H9 (cell line): ENCODE measurements at regions not wholly inside any gene's neighbourhood (a gene's known extent, or its start where the extent isn't known, plus 50 kb on each side); places are given as distances from the start of the nearest gene placed in this dataset.

Source experiments
- DNase-seq: peaks from one replicate; pipeline ENCODE4 v3.0.0-alpha.2; 2017
- H2AFZ ChIP-seq: one replicate; pipeline ENCODE4 v1.6.1; 2013; ENCODE audit warnings: mild to moderate bottlenecking, low read length, control low read depth, moderate library complexity
- H2AK5ac ChIP-seq: 2 replicates; pipeline ENCODE4 v1.6.1; 2013; ENCODE audit warnings: low read length, control low read depth, mixed read lengths; ENCODE audit not compliant: insufficient read length
- H2BK120ac ChIP-seq: one replicate; pipeline ENCODE4 v1.6.1; 2013; ENCODE audit warnings: low read depth, mild to moderate bottlenecking, low read length, control low read depth, inconsistent platforms; ENCODE audit not compliant: poor library complexity, severe bottlenecking
- H2BK12ac ChIP-seq: 2 replicates; pipeline ENCODE4 v1.6.1; 2013; ENCODE audit warnings: low read length, control low read depth, mixed read lengths, low read depth; ENCODE audit not compliant: insufficient read length
- H2BK15ac ChIP-seq: 2 replicates; pipeline ENCODE4 v1.6.1; 2013; ENCODE audit warnings: low read depth, low read length, control low read depth
- H2BK20ac ChIP-seq: one replicate; pipeline ENCODE4 v1.6.1; 2013; ENCODE audit warnings: low read depth, mild to moderate bottlenecking, low read length, control low read depth, inconsistent platforms; ENCODE audit not compliant: poor library complexity, severe bottlenecking
- H2BK5ac ChIP-seq: 2 replicates; pipeline ENCODE4 v1.6.1; 2013; ENCODE audit warnings: low read length, control low read depth, mixed read lengths; ENCODE audit not compliant: insufficient read length
- H3K14ac ChIP-seq: 2 replicates; pipeline ENCODE4 v1.6.1; 2013; ENCODE audit warnings: low read length, control low read depth; ENCODE audit not compliant: insufficient read depth
- H3K18ac ChIP-seq: 2 replicates; pipeline ENCODE4 v1.6.1; 2013; ENCODE audit warnings: low read depth, mild to moderate bottlenecking, mixed read lengths, low read length, control low read depth; ENCODE audit not compliant: insufficient read length
- H3K23ac ChIP-seq: 2 replicates; pipeline ENCODE4 v1.6.1; 2013; ENCODE audit warnings: low read length, control low read depth, mixed read lengths, low read depth; ENCODE audit not compliant: insufficient read length
- H3K23me2 ChIP-seq: 2 replicates; pipeline ENCODE4 v1.6.1; 2013; ENCODE audit warnings: low read depth, mild to moderate bottlenecking, mixed read lengths, low read length, control low read depth; ENCODE audit not compliant: insufficient read length, poor library complexity, severe bottlenecking
- H3K27ac ChIP-seq: 2 replicates; pipeline ENCODE4 v1.5.1; 2013; ENCODE audit warnings: low read length, control low read depth, mixed read lengths, low read depth; ENCODE audit not compliant: insufficient read length
- H3K27me3 ChIP-seq: 2 replicates; pipeline ENCODE4 v1.6.1; 2013; ENCODE audit warnings: low read length, control low read depth, inconsistent platforms; ENCODE audit not compliant: insufficient read depth
- H3K4ac ChIP-seq: 2 replicates; pipeline ENCODE4 v1.6.1; 2013; ENCODE audit warnings: low read depth, mild to moderate bottlenecking, control low read depth, inconsistent platforms, low read length, moderate library complexity
- H3K4me1 ChIP-seq: 2 replicates; pipeline ENCODE4 v1.6.1; 2013; ENCODE audit warnings: low read length, control low read depth, inconsistent platforms; ENCODE audit not compliant: insufficient read depth
- H3K4me2 ChIP-seq: 2 replicates; pipeline ENCODE4 v1.6.1; 2013; ENCODE audit warnings: low read length, control low read depth, mixed read lengths; ENCODE audit not compliant: insufficient read length, insufficient read depth
- H3K56ac ChIP-seq: 2 replicates; pipeline ENCODE4 v1.6.1; 2013; ENCODE audit warnings: low read depth, mild to moderate bottlenecking, mixed read lengths, low read length, control low read depth; ENCODE audit not compliant: insufficient read length
- H3K79me1 ChIP-seq: 2 replicates; pipeline ENCODE4 v1.6.1; 2013; ENCODE audit warnings: low read depth, mild to moderate bottlenecking, moderate library complexity, low read length, control low read depth, inconsistent platforms; ENCODE audit not compliant: insufficient read depth, poor library complexity, severe bottlenecking
- H3K79me2 ChIP-seq: 2 replicates; pipeline ENCODE4 v1.6.1; 2013; ENCODE audit warnings: low read length, control low read depth, inconsistent platforms; ENCODE audit not compliant: insufficient read depth
- H3K9ac ChIP-seq: 2 replicates; pipeline ENCODE4 v1.6.1; 2013; ENCODE audit warnings: low read length, control low read depth, mixed read lengths; ENCODE audit not compliant: insufficient read length; ENCODE audit errors: extremely low read depth
- H3K9me3 ChIP-seq: one replicate; pipeline ENCODE4 v1.6.1; 2013; ENCODE audit warnings: low read depth, low read length, inconsistent platforms; ENCODE audit not compliant: control insufficient read depth
- H3T11ph ChIP-seq: one replicate; pipeline ENCODE4 v1.6.1; 2013; ENCODE audit warnings: mild to moderate bottlenecking, low read length, control low read depth, inconsistent platforms
- H4K20me1 ChIP-seq: one replicate; pipeline ENCODE4 v1.6.1; 2013; ENCODE audit not compliant: control insufficient read depth, insufficient read length, insufficient read depth
- H4K5ac ChIP-seq: 2 replicates; pipeline ENCODE4 v1.6.1; 2013; ENCODE audit warnings: low read depth, mild to moderate bottlenecking, mixed read lengths, low read length, control low read depth; ENCODE audit not compliant: insufficient read length
- H4K8ac ChIP-seq: replicated peaks from 2 replicates; pipeline ENCODE4 v1.6.1; 2013; ENCODE audit warnings: low read length, control low read depth, mixed read lengths, low read depth; ENCODE audit not compliant: insufficient read length
- H4K91ac ChIP-seq: 2 replicates; pipeline ENCODE4 v1.6.1; 2013; ENCODE audit warnings: low read depth, mild to moderate bottlenecking, moderate library complexity, mixed read lengths, low read length, control low read depth; ENCODE audit not compliant: insufficient read length
- H3K27ac Mint-ChIP-seq, 3 experiments: 2 replicates in 2 of 3; 3 replicates in 1 of 3; pipeline ENCODE4 v1.8.0; 2020 to 2021; ENCODE audit warnings: mixed read lengths in 3 of 3, mild to moderate bottlenecking in 1 of 3, moderate library complexity in 1 of 3
- H3K27me3 Mint-ChIP-seq: 2 replicates; pipeline ENCODE4 v1.8.0; 2021; ENCODE audit warnings: low read depth, mild to moderate bottlenecking, moderate library complexity, mixed read lengths
- H3K36me3 Mint-ChIP-seq, 3 experiments: 2 replicates in 2 of 3; 3 replicates in 1 of 3; pipeline ENCODE4 v1.8.0; 2020 to 2021; ENCODE audit warnings: low read depth in 3 of 3, mixed read lengths in 3 of 3; ENCODE audit not compliant: insufficient read depth in 1 of 3
- H3K4me1 Mint-ChIP-seq, 2 experiments: 2 replicates each; pipeline ENCODE4 v1.8.0; 2020; ENCODE audit warnings: mixed read lengths in 2 of 2
- H3K4me3 Mint-ChIP-seq, 2 experiments: 2 replicates in 1 of 2; 3 replicates in 1 of 2; pipeline ENCODE4 v1.8.0; 2020 to 2021; ENCODE audit warnings: mild to moderate bottlenecking in 2 of 2, mixed read lengths in 2 of 2, moderate library complexity in 1 of 2
- H3K9me3 Mint-ChIP-seq, 2 experiments: 2 replicates in 1 of 2; 3 replicates in 1 of 2; pipeline ENCODE4 v1.8.0; 2020; ENCODE audit warnings: mild to moderate bottlenecking in 2 of 2, mixed read lengths in 2 of 2, moderate library complexity in 1 of 2
- CTCF ChIP-seq: fragments of 200-600 bp; sonication (generic); conservative IDR thresholded peaks from 3 replicates; pipeline ENCODE4 v1.8.0; 2021; ENCODE audit warnings: antibody characterized with exemption, mild to moderate bottlenecking
- WGBS: extraction: QIAGEN DNeasy Blood & Tissue Kit; methylation state at CpG from one replicate; pipeline ENCODE4 v1.1.7; 2013; ENCODE audit warnings: missing lambda C conversion rate, low lambda C conversion rate, mixed read lengths; ENCODE audit not compliant: insufficient read length; ENCODE audit errors: extremely low coverage; 5-methylcytosine and 5-hydroxymethylcytosine counted together

GRCh38 chr5:98442448-98442847, 331.0 kb upstream of the RGMB start:
- no peak overlapping the region for H3K18ac ChIP-seq
- no peak overlapping the region for H4K5ac ChIP-seq
- no peak overlapping the region for H3T11ph ChIP-seq
- no peaks in the 10 kb centered on the region for H3K4me1 ChIP-seq
- H2BK120ac ChIP-seq = no peak overlapping the region
- H4K8ac ChIP-seq = no peak overlapping the region
- H3K14ac ChIP-seq = no peak overlapping the region
- H4K20me1 ChIP-seq = no peaks in the 10 kb centered on the region
- no peak overlapping the region for H3K4ac ChIP-seq
- no peaks in the 10 kb centered on the region for H3K79me1 ChIP-seq
- Mint-ChIP-seq H3K36me3 (peaks cover 18 to 30% (median 28%) of the 10 kb centered on the region in 3 experiments), H3K27me3 (no peaks in the 10 kb centered on the region), H3K4me3 (no peak overlapping the region), H3K27ac (no peak overlapping the region), H3K9me3 (peaks cover 36 to 37% of the 10 kb centered on the region in 2 experiments), H3K4me1 (no peaks in the 10 kb centered on the region)
- no peak overlapping the region for H2AK5ac ChIP-seq
- H3K27me3 ChIP-seq = no peaks in the 10 kb centered on the region
- H3K9ac ChIP-seq = no peak overlapping the region
- no peak overlapping the region for H2BK5ac ChIP-seq
- H3K23ac ChIP-seq = no peak overlapping the region
- no peak overlapping the region for H2BK15ac ChIP-seq
- H3K23me2 ChIP-seq = no peaks in the 10 kb centered on the region
- no peak overlapping the region for H2BK12ac ChIP-seq
- no peak for TF ChIP-seq CTCF
- no peak for DNase-seq
- no peak overlapping the region for H2BK20ac ChIP-seq
- no peaks in the 10 kb centered on the region for H3K79me2 ChIP-seq
- H3K56ac ChIP-seq = no peak overlapping the region
- H3K27ac ChIP-seq = no peak overlapping the region
- no CpG with 5 or more reads among the region's 1 CpG for WGBS
- H2AFZ ChIP-seq = no peak overlapping the region
- no peak overlapping the region for H4K91ac ChIP-seq
- H3K4me2 ChIP-seq = no peak overlapping the region
- peaks cover 29% of the 10 kb centered on the region for H3K9me3 ChIP-seq
